ENCODE measurements at regions not wholly inside any gene's neighbourhood (a gene's known extent, or its start where the extent isn't known, plus 50 kb on each side); places are given as distances from the start of the nearest gene placed in this dataset.

DNA sequence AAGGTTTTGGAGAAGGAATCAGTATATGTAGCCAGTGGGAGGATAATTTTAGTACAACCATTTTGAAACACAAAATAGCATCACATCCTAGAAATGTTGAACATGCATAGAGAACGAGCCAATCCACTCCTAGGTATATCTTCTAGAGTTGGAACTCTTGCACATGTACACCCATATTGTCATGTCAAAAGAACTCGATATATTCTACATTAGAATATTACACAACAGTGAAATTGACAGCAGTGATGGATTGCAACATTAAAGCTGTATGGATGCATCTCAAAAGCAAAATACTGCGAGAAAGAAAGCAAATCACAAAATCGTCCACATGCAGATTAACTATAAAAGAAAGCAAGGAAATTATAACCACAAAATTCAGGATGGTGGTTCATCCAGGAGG lies 159.3 kb upstream of the NEBL start:
- no peaks in the 10 kb centered on the region for H3K36me3 ChIP-seq (ENCODE audit: control insufficient read depth in 1 of 2, insufficient read depth in 2 of 2, low read length in 2 of 2)
- H3K9me3 ChIP-seq (ENCODE audit: control insufficient read depth in 1 of 2, low read length in 2 of 2), result no peaks in the 10 kb centered on the region
- no peak overlapping the region for H3K9ac ChIP-seq (ENCODE audit: low read depth in 1 of 2, low read length in 2 of 2)
- no peak overlapping the region for H3K4me3 ChIP-seq (ENCODE audit: low read depth in 1 of 2, low read length in 2 of 2)
- no peaks in the 10 kb centered on the region for H3K4me1 ChIP-seq (ENCODE audit: control insufficient read depth in 1 of 2, insufficient read depth in 2 of 2, low read length in 2 of 2)
- H3K27me3 ChIP-seq (ENCODE audit: control insufficient read depth in 1 of 2, insufficient read depth in 2 of 2, low read length in 2 of 2), result no peaks in the 10 kb centered on the region
- H3K27ac ChIP-seq (ENCODE audit: low read depth, low read length), result no peak overlapping the region

DNA sequence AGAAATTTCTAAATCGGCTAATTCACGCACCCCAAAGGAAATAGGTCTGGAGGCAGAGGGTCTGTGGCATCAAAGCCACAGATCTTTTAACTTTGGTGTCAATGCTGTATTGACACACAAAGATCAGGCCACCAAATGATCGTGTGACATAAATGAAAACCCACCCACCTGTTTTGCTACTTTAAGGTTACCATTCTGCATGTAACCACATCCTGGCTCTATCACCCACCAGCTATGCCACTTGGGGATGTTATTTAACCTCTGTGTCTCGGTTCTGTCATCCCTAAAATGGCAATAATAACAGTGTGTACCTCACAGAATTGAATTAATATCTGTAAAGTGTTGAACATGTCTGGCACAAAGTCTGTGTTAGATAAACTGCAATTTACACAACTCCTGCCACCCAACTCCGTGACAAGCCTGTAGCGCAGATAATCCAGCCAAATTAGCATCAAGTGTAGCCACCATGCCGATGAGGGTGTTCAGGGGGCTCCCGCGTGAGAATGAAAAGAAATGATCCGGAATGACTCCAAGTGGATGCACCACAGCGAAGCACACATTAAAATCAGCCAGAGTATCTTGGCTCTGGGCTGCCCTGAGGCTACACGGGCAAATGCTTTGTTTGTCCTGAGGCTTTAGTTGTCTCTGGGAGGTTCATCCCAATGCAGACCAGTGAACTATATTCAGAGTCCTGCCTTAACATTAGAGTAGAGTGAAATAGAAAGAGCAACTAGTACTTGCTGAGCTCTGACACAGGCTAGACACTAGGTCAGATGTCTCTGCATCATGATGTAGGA lies 158.4 kb upstream of the NEBL start:
- H3K27me3 ChIP-seq (ENCODE audit: control insufficient read depth in 1 of 2, insufficient read depth in 2 of 2, low read length in 2 of 2), result no peaks in the 10 kb centered on the region
- H3K4me1 ChIP-seq (ENCODE audit: control insufficient read depth in 1 of 2, insufficient read depth in 2 of 2, low read length in 2 of 2), result no peaks in the 10 kb centered on the region
- no peaks in the 10 kb centered on the region for H3K9me3 ChIP-seq (ENCODE audit: control insufficient read depth in 1 of 2, low read length in 2 of 2)
- no peak overlapping the region for H3K9ac ChIP-seq (ENCODE audit: low read depth in 1 of 2, low read length in 2 of 2)
- no peaks in the 10 kb centered on the region for H3K36me3 ChIP-seq (ENCODE audit: control insufficient read depth in 1 of 2, insufficient read depth in 2 of 2, low read length in 2 of 2)
- H3K4me3 ChIP-seq (ENCODE audit: low read depth in 1 of 2, low read length in 2 of 2), result no peak overlapping the region
- no peak overlapping the region for H3K27ac ChIP-seq (ENCODE audit: low read depth, low read length)

DNA sequence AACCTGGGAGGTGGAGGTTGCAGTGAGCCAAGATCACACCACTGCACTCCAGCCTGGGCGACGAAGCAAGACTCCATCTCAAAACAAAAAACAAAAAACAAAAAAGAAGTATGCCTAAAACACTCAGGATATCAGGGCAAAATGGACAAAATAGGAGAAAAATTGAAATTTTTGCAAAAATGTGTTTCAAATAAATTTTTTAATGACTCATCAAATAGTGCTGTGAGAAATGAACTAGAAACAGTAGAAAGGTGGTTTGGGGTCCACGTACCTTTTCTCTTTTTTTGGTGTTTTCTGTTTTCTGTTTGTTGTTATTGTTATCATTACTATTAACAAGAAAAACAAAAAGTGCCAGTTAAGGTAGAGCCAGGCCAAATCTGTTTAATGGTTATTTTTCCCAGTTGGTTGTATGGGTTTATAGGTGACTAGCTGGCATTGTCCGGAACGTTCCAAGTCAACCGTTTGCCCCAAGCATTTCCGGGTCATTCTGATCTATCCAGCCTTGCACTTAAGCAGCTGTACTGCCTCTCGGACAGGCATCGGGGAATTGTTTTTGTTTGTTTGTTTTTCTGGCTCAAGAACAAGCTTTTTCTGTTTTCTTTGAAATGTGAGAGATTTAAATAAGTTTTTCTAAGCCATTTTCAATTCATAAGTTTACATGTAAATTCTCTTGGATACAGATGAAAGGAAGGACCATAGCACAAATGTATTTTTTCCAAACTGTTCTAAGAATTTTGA lies 157.0 kb upstream of the NEBL start:
- Histone ChIP-seq H3K27me3 (ENCODE audit: control insufficient read depth in 1 of 2, insufficient read depth in 2 of 2, low read length in 2 of 2) (no peaks in the 10 kb centered on the region), H3K27ac (ENCODE audit: low read depth, low read length) (no peak overlapping the region), H3K36me3 (ENCODE audit: control insufficient read depth in 1 of 2, insufficient read depth in 2 of 2, low read length in 2 of 2) (no peaks in the 10 kb centered on the region), H3K4me1 (ENCODE audit: control insufficient read depth in 1 of 2, insufficient read depth in 2 of 2, low read length in 2 of 2) (no peaks in the 10 kb centered on the region), H3K9ac (ENCODE audit: low read depth in 1 of 2, low read length in 2 of 2) (no peak overlapping the region), H3K4me3 (ENCODE audit: low read depth in 1 of 2, low read length in 2 of 2) (no peak overlapping the region), H3K9me3 (ENCODE audit: control insufficient read depth in 1 of 2, low read length in 2 of 2) (no peaks in the 10 kb centered on the region)

DNA sequence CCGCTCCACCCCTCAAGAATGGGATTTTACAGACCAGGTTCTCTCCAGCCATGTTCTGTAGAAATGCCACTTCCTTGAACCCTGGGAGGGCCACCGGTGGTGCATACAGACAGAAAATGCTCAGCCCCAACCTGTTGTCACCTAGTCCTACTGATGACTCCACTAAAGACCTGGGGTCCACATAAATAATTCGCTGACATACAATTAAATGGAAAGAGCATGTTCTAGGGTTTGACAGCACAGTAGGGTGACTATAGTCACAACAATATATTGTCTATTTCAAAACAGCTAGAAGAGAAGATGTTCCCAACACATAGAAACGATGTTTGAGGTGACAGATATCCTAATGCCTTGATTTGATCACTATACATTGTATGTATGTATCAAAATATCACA lies 155.6 kb upstream of the NEBL start:
- H3K4me3 ChIP-seq (ENCODE audit: low read depth in 1 of 2, low read length in 2 of 2), result no peak overlapping the region
- no peaks in the 10 kb centered on the region for H3K27me3 ChIP-seq (ENCODE audit: control insufficient read depth in 1 of 2, insufficient read depth in 2 of 2, low read length in 2 of 2)
- no peaks in the 10 kb centered on the region for H3K9me3 ChIP-seq (ENCODE audit: control insufficient read depth in 1 of 2, low read length in 2 of 2)
- no peaks in the 10 kb centered on the region for H3K4me1 ChIP-seq (ENCODE audit: control insufficient read depth in 1 of 2, insufficient read depth in 2 of 2, low read length in 2 of 2)
- no peaks in the 10 kb centered on the region for H3K36me3 ChIP-seq (ENCODE audit: control insufficient read depth in 1 of 2, insufficient read depth in 2 of 2, low read length in 2 of 2)
- no peak overlapping the region for H3K27ac ChIP-seq (ENCODE audit: low read depth, low read length)
- H3K9ac ChIP-seq (ENCODE audit: low read depth in 1 of 2, low read length in 2 of 2), result no peak overlapping the region

DNA sequence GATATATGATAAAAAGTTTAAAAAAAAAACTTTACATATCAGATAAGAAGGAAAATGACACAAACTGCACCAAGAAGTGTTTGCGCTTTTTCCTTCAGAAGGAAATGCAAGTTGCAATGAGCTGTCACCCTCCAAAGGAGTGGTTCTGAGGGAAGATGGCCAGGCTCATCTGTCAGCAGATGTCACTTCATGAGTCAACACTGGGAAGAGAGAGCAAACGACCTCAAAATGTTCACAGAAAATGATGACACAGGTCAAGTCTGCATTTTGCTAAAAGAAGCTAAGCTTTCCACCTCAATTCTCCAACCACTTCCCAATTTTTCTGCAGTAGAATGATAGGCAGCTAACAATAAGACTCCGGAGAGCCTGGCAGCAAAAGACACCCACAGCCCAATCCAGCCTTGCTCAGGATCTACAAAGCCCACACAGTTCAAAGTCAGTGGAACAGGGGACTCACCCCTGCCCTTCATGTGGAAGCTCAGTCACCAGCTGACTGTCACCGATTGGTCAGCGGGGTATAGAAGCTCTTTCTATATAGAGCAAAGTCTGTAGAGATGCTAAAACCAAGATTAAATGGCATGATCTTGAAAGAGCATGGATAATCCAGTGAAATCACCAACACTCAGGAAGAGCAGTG lies 155.1 kb upstream of the NEBL start:
- no peak overlapping the region for H3K27ac ChIP-seq (ENCODE audit: low read depth, low read length)
- no peaks in the 10 kb centered on the region for H3K27me3 ChIP-seq (ENCODE audit: control insufficient read depth in 1 of 2, insufficient read depth in 2 of 2, low read length in 2 of 2)
- H3K36me3 ChIP-seq (ENCODE audit: control insufficient read depth in 1 of 2, insufficient read depth in 2 of 2, low read length in 2 of 2), result no peaks in the 10 kb centered on the region
- no peaks in the 10 kb centered on the region for H3K9me3 ChIP-seq (ENCODE audit: control insufficient read depth in 1 of 2, low read length in 2 of 2)
- no peaks in the 10 kb centered on the region for H3K4me1 ChIP-seq (ENCODE audit: control insufficient read depth in 1 of 2, insufficient read depth in 2 of 2, low read length in 2 of 2)
- H3K4me3 ChIP-seq (ENCODE audit: low read depth in 1 of 2, low read length in 2 of 2), result no peak overlapping the region
- H3K9ac ChIP-seq (ENCODE audit: low read depth in 1 of 2, low read length in 2 of 2), result no peak overlapping the region

DNA sequence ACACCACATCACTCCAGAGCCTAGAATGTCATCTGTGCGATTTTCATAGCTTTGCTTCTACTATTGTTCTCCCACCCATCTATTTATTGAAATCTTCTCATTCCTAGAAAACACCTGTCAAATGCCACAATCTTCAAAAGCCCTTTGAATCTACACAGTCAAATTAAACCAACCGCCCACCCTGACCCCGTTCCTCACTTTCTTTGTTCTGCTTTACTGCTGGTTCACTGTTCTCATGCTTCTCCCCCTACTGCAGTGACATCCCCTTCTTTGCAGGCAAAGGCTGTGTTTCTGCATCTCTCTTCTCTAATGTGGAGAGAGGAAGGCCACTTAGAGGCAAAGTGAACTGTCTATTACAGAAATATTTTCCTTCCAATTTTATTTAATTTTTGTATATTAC lies 152.4 kb upstream of the NEBL start:
- Histone ChIP-seq H3K4me1 (ENCODE audit: control insufficient read depth in 1 of 2, insufficient read depth in 2 of 2, low read length in 2 of 2) (no peaks in the 10 kb centered on the region), H3K27ac (ENCODE audit: low read depth, low read length) (no peak overlapping the region), H3K9me3 (ENCODE audit: control insufficient read depth in 1 of 2, low read length in 2 of 2) (no peaks in the 10 kb centered on the region), H3K4me3 (ENCODE audit: low read depth in 1 of 2, low read length in 2 of 2) (no peak overlapping the region), H3K27me3 (ENCODE audit: control insufficient read depth in 1 of 2, insufficient read depth in 2 of 2, low read length in 2 of 2) (no peaks in the 10 kb centered on the region), H3K9ac (ENCODE audit: low read depth in 1 of 2, low read length in 2 of 2) (no peak overlapping the region), H3K36me3 (ENCODE audit: control insufficient read depth in 1 of 2, insufficient read depth in 2 of 2, low read length in 2 of 2) (no peaks in the 10 kb centered on the region)

DNA sequence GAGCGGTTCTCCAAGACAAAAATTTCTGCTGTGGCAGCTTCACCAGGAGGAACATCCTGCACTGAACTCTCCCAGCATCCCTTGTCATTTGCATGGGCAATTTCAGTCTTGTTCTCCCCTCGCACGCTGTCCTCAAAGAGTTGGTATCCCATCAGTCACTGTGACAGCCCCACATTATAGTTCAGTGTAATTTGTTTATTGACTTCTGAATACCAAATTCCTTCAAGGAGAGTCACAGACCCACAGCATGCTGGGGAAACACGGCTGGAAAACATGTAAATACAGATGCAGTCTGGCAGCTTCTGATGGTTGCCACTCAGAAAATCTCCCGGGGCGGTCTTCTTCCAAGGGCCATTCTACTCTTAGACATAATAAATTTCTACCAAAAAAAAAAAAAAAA lies 151.0 kb upstream of the NEBL start:
- H3K9ac ChIP-seq (ENCODE audit: low read depth in 1 of 2, low read length in 2 of 2), result no peak overlapping the region
- H3K9me3 ChIP-seq (ENCODE audit: control insufficient read depth in 1 of 2, low read length in 2 of 2), result no peaks in the 10 kb centered on the region
- no peaks in the 10 kb centered on the region for H3K4me1 ChIP-seq (ENCODE audit: control insufficient read depth in 1 of 2, insufficient read depth in 2 of 2, low read length in 2 of 2)
- no peak overlapping the region for H3K27ac ChIP-seq (ENCODE audit: low read depth, low read length)
- H3K36me3 ChIP-seq (ENCODE audit: control insufficient read depth in 1 of 2, insufficient read depth in 2 of 2, low read length in 2 of 2), result no peaks in the 10 kb centered on the region
- no peaks in the 10 kb centered on the region for H3K27me3 ChIP-seq (ENCODE audit: control insufficient read depth in 1 of 2, insufficient read depth in 2 of 2, low read length in 2 of 2)
- H3K4me3 ChIP-seq (ENCODE audit: low read depth in 1 of 2, low read length in 2 of 2), result no peak overlapping the region

DNA sequence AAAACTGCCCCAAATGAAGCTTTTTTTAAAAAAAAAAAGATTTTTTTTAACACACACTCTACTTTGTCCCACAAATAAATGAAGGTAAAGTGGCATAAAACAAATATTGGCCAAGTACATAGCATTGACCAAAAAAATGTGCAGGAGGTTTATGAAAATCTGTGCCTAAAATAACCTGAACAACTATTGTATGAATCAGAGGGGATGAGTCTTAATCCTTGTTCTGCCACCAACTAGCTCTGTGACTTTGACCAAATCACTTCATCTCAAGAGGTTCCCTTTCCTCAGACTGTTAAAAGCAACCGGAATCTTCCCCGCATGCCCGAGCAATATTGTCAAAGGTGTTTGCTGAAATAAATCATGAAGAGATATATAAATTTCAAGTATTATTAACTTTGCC lies 150.4 kb upstream of the NEBL start:
- Histone ChIP-seq H3K9ac (ENCODE audit: low read depth in 1 of 2, low read length in 2 of 2) (no peak overlapping the region), H3K4me3 (ENCODE audit: low read depth in 1 of 2, low read length in 2 of 2) (no peak overlapping the region), H3K27me3 (ENCODE audit: control insufficient read depth in 1 of 2, insufficient read depth in 2 of 2, low read length in 2 of 2) (no peaks in the 10 kb centered on the region), H3K27ac (ENCODE audit: low read depth, low read length) (no peak overlapping the region), H3K4me1 (ENCODE audit: control insufficient read depth in 1 of 2, insufficient read depth in 2 of 2, low read length in 2 of 2) (no peaks in the 10 kb centered on the region), H3K9me3 (ENCODE audit: control insufficient read depth in 1 of 2, low read length in 2 of 2) (no peaks in the 10 kb centered on the region), H3K36me3 (ENCODE audit: control insufficient read depth in 1 of 2, insufficient read depth in 2 of 2, low read length in 2 of 2) (no peaks in the 10 kb centered on the region)

DNA sequence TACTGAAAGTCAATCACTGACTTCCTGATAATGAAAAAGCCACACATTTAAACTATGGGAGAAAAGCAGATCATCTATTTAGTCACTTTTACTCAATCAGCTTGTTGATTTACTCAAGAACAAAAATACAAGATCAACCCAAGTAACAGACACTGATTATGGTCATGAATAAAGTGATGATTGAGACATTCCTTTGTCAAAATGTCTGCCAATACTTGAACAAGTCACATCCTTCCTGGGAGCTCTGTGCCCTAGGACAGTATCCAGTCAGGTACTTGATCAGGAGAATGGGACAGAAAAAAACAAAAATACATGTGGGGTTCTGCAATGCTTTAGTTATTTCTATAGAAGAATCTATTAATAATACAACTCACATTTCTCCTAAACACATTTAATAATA lies 150.0 kb upstream of the NEBL start:
- Histone ChIP-seq H3K27me3 (ENCODE audit: control insufficient read depth in 1 of 2, insufficient read depth in 2 of 2, low read length in 2 of 2) (no peaks in the 10 kb centered on the region), H3K9me3 (ENCODE audit: control insufficient read depth in 1 of 2, low read length in 2 of 2) (no peaks in the 10 kb centered on the region), H3K36me3 (ENCODE audit: control insufficient read depth in 1 of 2, insufficient read depth in 2 of 2, low read length in 2 of 2) (no peaks in the 10 kb centered on the region), H3K4me1 (ENCODE audit: control insufficient read depth in 1 of 2, insufficient read depth in 2 of 2, low read length in 2 of 2) (no peaks in the 10 kb centered on the region), H3K9ac (ENCODE audit: low read depth in 1 of 2, low read length in 2 of 2) (no peak overlapping the region), H3K4me3 (ENCODE audit: low read depth in 1 of 2, low read length in 2 of 2) (no peak overlapping the region), H3K27ac (ENCODE audit: low read depth, low read length) (no peak overlapping the region)

DNA sequence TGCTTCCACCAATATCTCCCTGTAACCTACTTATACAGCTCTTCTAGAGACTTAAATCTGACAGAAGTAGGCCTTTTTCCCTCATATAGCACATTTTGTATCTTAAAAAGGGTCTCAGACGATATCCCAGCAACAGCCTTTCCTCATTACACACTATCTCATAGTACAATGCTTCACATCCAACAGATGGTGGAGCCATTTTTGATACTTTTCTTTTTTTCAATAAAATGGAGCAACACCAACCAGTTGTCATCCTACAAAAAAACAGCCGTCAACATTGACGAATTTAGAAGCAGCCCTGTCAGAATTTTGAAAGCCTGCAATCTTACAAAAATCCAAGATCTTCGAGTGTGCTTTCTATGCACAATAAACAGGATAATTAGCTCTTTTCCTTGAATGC lies 145.9 kb upstream of the NEBL start:
- H3K4me3 ChIP-seq (ENCODE audit: low read depth in 1 of 2, low read length in 2 of 2), result no peak overlapping the region
- no peaks in the 10 kb centered on the region for H3K36me3 ChIP-seq (ENCODE audit: control insufficient read depth in 1 of 2, insufficient read depth in 2 of 2, low read length in 2 of 2)
- no peaks in the 10 kb centered on the region for H3K27me3 ChIP-seq (ENCODE audit: control insufficient read depth in 1 of 2, insufficient read depth in 2 of 2, low read length in 2 of 2)
- H3K9ac ChIP-seq (ENCODE audit: low read depth in 1 of 2, low read length in 2 of 2), result no peak overlapping the region
- no peaks in the 10 kb centered on the region for H3K4me1 ChIP-seq (ENCODE audit: control insufficient read depth in 1 of 2, insufficient read depth in 2 of 2, low read length in 2 of 2)
- no peak overlapping the region for H3K27ac ChIP-seq (ENCODE audit: low read depth, low read length)
- no peaks in the 10 kb centered on the region for H3K9me3 ChIP-seq (ENCODE audit: control insufficient read depth in 1 of 2, low read length in 2 of 2)

Measured in duodenal mucosa (tissue), 2 donors.